Activated CD4-positive, alpha-beta T cell treated with anti-CD3 and anti-CD28 coated beads for 36 hours (primary cell): ENCODE measurements at regions not wholly inside any gene's neighbourhood (a gene's known extent, or its start where the extent isn't known, plus 50 kb on each side); places are given as distances from the start of the nearest gene placed in this dataset.
"Not testable (repeated sequence)": the region's sequence is repeated elsewhere in the genome, so short reads cannot be mapped to it uniquely, and the experiment has no call there.

Experiments
- ATAC-seq: fragments of 200-7000 bp; cut with Tn5 transposase; one replicate; pipeline ENCODE4 v1.10.0; 2021; ENCODE audit warnings: mild to moderate bottlenecking, moderate library complexity
- CTCF ChIA-PET: fragments of 350-600 bp; sonication (Branson Sonifier 250); formaldehyde crosslinking; loops from one replicate; lab custom pipeline; 2021; ENCODE audit warnings: antibody characterized with exemption; lab: Charles Lee
- POLR2A ChIA-PET: fragments of 350-600 bp; sonication (Branson Sonifier 250); formaldehyde crosslinking; loops from one replicate; lab custom pipeline; 2021; ENCODE audit warnings: antibody characterized with exemption, inconsistent platforms; lab: Charles Lee
- DNase-seq: peaks from one replicate; pipeline ENCODE4 v3.0.0-alpha.2; 2020
- H3K27ac Mint-ChIP-seq: one replicate; pipeline ENCODE4 v1.8.0; 2021; ENCODE audit warnings: mixed read lengths
- H3K27me3 Mint-ChIP-seq: one replicate; pipeline ENCODE4 v1.8.0; 2021; ENCODE audit warnings: mixed read lengths
- H3K36me3 Mint-ChIP-seq: one replicate; pipeline ENCODE4 v1.8.0; 2021; ENCODE audit warnings: low read depth, mixed read lengths
- H3K4me1 Mint-ChIP-seq: one replicate; pipeline ENCODE4 v1.8.0; 2021; ENCODE audit warnings: mixed read lengths
- H3K4me3 Mint-ChIP-seq: one replicate; pipeline ENCODE4 v1.8.0; 2021; ENCODE audit warnings: mild to moderate bottlenecking, moderate library complexity, mixed read lengths
- H3K9me3 Mint-ChIP-seq: one replicate; pipeline ENCODE4 v1.8.0; 2021; ENCODE audit warnings: low read depth, mixed read lengths
- intact Hi-C, 2 experiments: fragments of 100-400 bp; cut with DNase I in 1 of 2; cut with micrococcal nuclease in 1 of 2; formaldehyde crosslinking; loops; one replicate each; pipeline versions ENCODE4 v1.14.2 to v1.15.1; 2022 to 2024; cut with DNase I, micrococcal nuclease

- Mint-ChIP-seq H3K27ac (no peak overlapping the region), H3K4me3 (no peak overlapping the region), H3K27me3 (no peaks in the 10 kb centered on the region), H3K9me3 (no peaks in the 10 kb centered on the region), H3K36me3 (no peaks in the 10 kb centered on the region), H3K4me1 (no peaks in the 10 kb centered on the region)
- ChIA-PET CTCF (no interaction called here), POLR2A (no interaction called here)
- intact Hi-C loops = no loop called here
- no peak for ATAC-seq
- no peak for DNase-seq
Measured at GRCh38 chr2:186129767-186130581, 356.1 kb upstream of the ZC3H15 start.

GRCh38 chr2:186130748-186131641 lies 355.1 kb upstream of the ZC3H15 start:
- Mint-ChIP-seq H3K36me3 (no peaks in the 10 kb centered on the region), H3K4me3 (no peak overlapping the region), H3K9me3 (no peaks in the 10 kb centered on the region), H3K4me1 (no peaks in the 10 kb centered on the region), H3K27me3 (no peaks in the 10 kb centered on the region), H3K27ac (no peak overlapping the region)
- POLR2A ChIA-PET = no interaction called here
- CTCF ChIA-PET = no interaction called here
- intact Hi-C loops = no loop called here
- ATAC-seq (no peak), DNase-seq (no peak)

- no peak for DNase-seq
- no peak overlapping the region for H3K27ac Mint-ChIP-seq
- CTCF ChIA-PET = interaction anchor here (0.5 kb wide), 1 partner anchor 1199 kb away, joined by 3 read pairs; no protein-coding TSS in a partner anchor
- intact Hi-C loops = no loop called here
- ATAC-seq = no peak
- no peak overlapping the region for H3K4me3 Mint-ChIP-seq
- no peaks in the 10 kb centered on the region for H3K27me3 Mint-ChIP-seq
- POLR2A ChIA-PET = no interaction called here
- H3K36me3 Mint-ChIP-seq = no peaks in the 10 kb centered on the region
- H3K4me1 Mint-ChIP-seq = no peaks in the 10 kb centered on the region
- no peaks in the 10 kb centered on the region for H3K9me3 Mint-ChIP-seq
Measured at GRCh38 chr2:186135686-186136085, 350.4 kb upstream of the ZC3H15 start.

GRCh38 chr2:186136860-186137259 lies 349.2 kb upstream of the ZC3H15 start:
- H3K27me3 Mint-ChIP-seq = no peaks in the 10 kb centered on the region
- ATAC-seq = no peak
- H3K36me3 Mint-ChIP-seq = no peaks in the 10 kb centered on the region
- ChIA-PET POLR2A (no interaction called here), CTCF (no interaction called here)
- H3K4me1 Mint-ChIP-seq = no peaks in the 10 kb centered on the region
- H3K27ac Mint-ChIP-seq = no peak overlapping the region
- intact Hi-C loops = no loop called here
- no peak overlapping the region for H3K4me3 Mint-ChIP-seq
- H3K9me3 Mint-ChIP-seq = no peaks in the 10 kb centered on the region
- no peak for DNase-seq

GRCh38 chr2:186138845-186139244 lies 347.2 kb upstream of the ZC3H15 start:
- H3K27ac Mint-ChIP-seq = no peak overlapping the region
- ATAC-seq (no peak), DNase-seq (no peak)
- ChIA-PET CTCF (no interaction called here), POLR2A (no interaction called here)
- H3K9me3 Mint-ChIP-seq = no peaks in the 10 kb centered on the region
- no peaks in the 10 kb centered on the region for H3K36me3 Mint-ChIP-seq
- no peak overlapping the region for H3K4me3 Mint-ChIP-seq
- no peaks in the 10 kb centered on the region for H3K27me3 Mint-ChIP-seq
- no peaks in the 10 kb centered on the region for H3K4me1 Mint-ChIP-seq
- intact Hi-C loops = no loop called here

GRCh38 chr2:186159101-186159500 lies 327.0 kb upstream of the ZC3H15 start:
- no peak for ATAC-seq
- CTCF ChIA-PET = no interaction called here
- Mint-ChIP-seq H3K27me3 (no peaks in the 10 kb centered on the region), H3K36me3 (peaks cover 13% of the 10 kb centered on the region), H3K27ac (no peak overlapping the region), H3K4me3 (no peak overlapping the region), H3K9me3 (peaks cover 33% of the 10 kb centered on the region), H3K4me1 (no peaks in the 10 kb centered on the region)
- DNase-seq = no peak
- intact Hi-C loops = no loop called here
- POLR2A ChIA-PET = no interaction called here

- Mint-ChIP-seq H3K27ac (no peak overlapping the region), H3K4me1 (no peaks in the 10 kb centered on the region), H3K36me3 (peaks cover 11% of the 10 kb centered on the region), H3K4me3 (no peak overlapping the region), H3K9me3 (peaks cover 14% of the 10 kb centered on the region), H3K27me3 (no peaks in the 10 kb centered on the region)
- intact Hi-C loops = no loop called here
- ChIA-PET CTCF (no interaction called here), POLR2A (no interaction called here)
- no peak for ATAC-seq
- no peak for DNase-seq
Measured at GRCh38 chr2:186164325-186164724, 321.7 kb upstream of the ZC3H15 start.

- Mint-ChIP-seq H3K36me3 (peaks cover 5% of the 10 kb centered on the region), H3K4me3 (no peak overlapping the region), H3K27ac (no peak overlapping the region), H3K27me3 (no peaks in the 10 kb centered on the region), H3K9me3 (no peaks in the 10 kb centered on the region), H3K4me1 (no peaks in the 10 kb centered on the region)
- ChIA-PET POLR2A (no interaction called here), CTCF (no interaction called here)
- DNase-seq (no peak), ATAC-seq (no peak)
- intact Hi-C loops = no loop called here
Measured at GRCh38 chr2:186170693-186171092, 315.4 kb upstream of the ZC3H15 start.

- ATAC-seq (no peak), DNase-seq (no peak)
- Mint-ChIP-seq H3K27me3 (no peaks in the 10 kb centered on the region), H3K36me3 (no peaks in the 10 kb centered on the region), H3K27ac (no peak overlapping the region), H3K4me3 (no peak overlapping the region), H3K9me3 (no peaks in the 10 kb centered on the region), H3K4me1 (no peaks in the 10 kb centered on the region)
- intact Hi-C loops = no loop called here
- POLR2A ChIA-PET = no interaction called here
- CTCF ChIA-PET = no interaction called here
Measured at GRCh38 chr2:186181625-186182024, 304.4 kb upstream of the ZC3H15 start.

GRCh38 chr2:186182366-186182765 lies 303.7 kb upstream of the ZC3H15 start:
- H3K9me3 Mint-ChIP-seq, H3K27me3 Mint-ChIP-seq, POLR2A ChIA-PET, intact Hi-C loops, CTCF ChIA-PET, H3K4me3 Mint-ChIP-seq, DNase-seq, ATAC-seq, H3K4me1 Mint-ChIP-seq, H3K27ac Mint-ChIP-seq, H3K36me3 Mint-ChIP-seq: not testable (repeated sequence)

GRCh38 chr2:186183406-186183805 lies 302.7 kb upstream of the ZC3H15 start:
- H3K4me3 Mint-ChIP-seq = no peak overlapping the region
- ATAC-seq (no peak), DNase-seq (no peak)
- H3K9me3 Mint-ChIP-seq = no peaks in the 10 kb centered on the region
- H3K4me1 Mint-ChIP-seq = no peaks in the 10 kb centered on the region
- ChIA-PET POLR2A (no interaction called here), CTCF (no interaction called here)
- H3K27ac Mint-ChIP-seq = no peak overlapping the region
- intact Hi-C loops = no loop called here
- no peaks in the 10 kb centered on the region for H3K36me3 Mint-ChIP-seq
- no peaks in the 10 kb centered on the region for H3K27me3 Mint-ChIP-seq

GRCh38 chr2:186187854-186188253 lies 298.2 kb upstream of the ZC3H15 start:
- ChIA-PET CTCF (no interaction called here), POLR2A (no interaction called here)
- DNase-seq = no peak
- Mint-ChIP-seq H3K9me3 (no peaks in the 10 kb centered on the region), H3K4me3 (no peak overlapping the region), H3K27ac (no peak overlapping the region), H3K27me3 (no peaks in the 10 kb centered on the region), H3K4me1 (no peaks in the 10 kb centered on the region), H3K36me3 (no peaks in the 10 kb centered on the region)
- no peak for ATAC-seq
- intact Hi-C loops = no loop called here
